ENCODE measurements at regions not wholly inside any gene's neighbourhood (a gene's known extent, or its start where the extent isn't known, plus 50 kb on each side); places are given as distances from the start of the nearest gene placed in this dataset.
"Not testable (repeated sequence)": the region's sequence is repeated elsewhere in the genome, so short reads cannot be mapped to it uniquely, and the experiment has no call there.

GRCh38 chr5:105865834-105866233, 1804.9 kb downstream of the EFNA5 start:
- H3K36me3 ChIP-seq (ENCODE audit: insufficient read depth, low read depth, low read length) = no peaks in the 10 kb centered on the region
- H3K9ac ChIP-seq (ENCODE audit: low read depth, low read length) = no peak overlapping the region
- H3K4me3 ChIP-seq (ENCODE audit: low read length) = no peak overlapping the region
- no peaks in the 10 kb centered on the region for H3K27me3 ChIP-seq (ENCODE audit: insufficient read depth, low read length)
- peaks cover 3% of the 10 kb centered on the region; the same call in 1 of the 2 replicates for H3K9me3 ChIP-seq (ENCODE audit: insufficient read depth, low read depth, low read length)
- H3K4me1 ChIP-seq (ENCODE audit: insufficient read depth, low read length) = no peaks in the 10 kb centered on the region
- no peak overlapping the region for H3K27ac ChIP-seq (ENCODE audit: low read length)

DNA sequence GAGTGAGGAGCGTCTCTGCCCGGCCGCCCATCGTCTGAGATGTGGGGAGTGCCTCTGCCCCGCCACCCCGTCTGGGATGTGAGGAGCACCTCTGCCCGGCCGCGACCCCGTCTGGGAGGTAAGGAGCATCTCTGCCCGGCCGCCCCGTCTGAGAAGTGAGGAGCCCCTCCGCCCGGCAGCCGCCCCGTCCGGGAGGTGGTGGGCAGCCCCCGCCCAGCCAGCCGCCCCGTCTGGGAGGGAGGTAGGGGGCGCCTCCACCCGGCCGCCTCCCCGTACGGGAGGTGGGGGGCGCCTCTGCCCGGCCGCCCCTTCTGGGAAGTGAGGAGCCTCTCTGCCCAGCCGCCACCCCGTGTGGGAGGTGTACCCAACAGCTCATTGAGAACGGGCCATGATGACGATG, 1811.4 kb downstream of the EFNA5 start:
- H3K4me3 ChIP-seq (ENCODE audit: low read length); H3K36me3 ChIP-seq (ENCODE audit: insufficient read depth, low read depth, low read length); H3K27ac ChIP-seq (ENCODE audit: low read length); H3K9ac ChIP-seq (ENCODE audit: low read depth, low read length); H3K4me1 ChIP-seq (ENCODE audit: insufficient read depth, low read length); H3K27me3 ChIP-seq (ENCODE audit: insufficient read depth, low read length): not testable (repeated sequence)
- H3K9me3 ChIP-seq (ENCODE audit: insufficient read depth, low read depth, low read length) = peaks cover 13% of the 10 kb centered on the region; the same call in 1 of the 2 replicates

DNA sequence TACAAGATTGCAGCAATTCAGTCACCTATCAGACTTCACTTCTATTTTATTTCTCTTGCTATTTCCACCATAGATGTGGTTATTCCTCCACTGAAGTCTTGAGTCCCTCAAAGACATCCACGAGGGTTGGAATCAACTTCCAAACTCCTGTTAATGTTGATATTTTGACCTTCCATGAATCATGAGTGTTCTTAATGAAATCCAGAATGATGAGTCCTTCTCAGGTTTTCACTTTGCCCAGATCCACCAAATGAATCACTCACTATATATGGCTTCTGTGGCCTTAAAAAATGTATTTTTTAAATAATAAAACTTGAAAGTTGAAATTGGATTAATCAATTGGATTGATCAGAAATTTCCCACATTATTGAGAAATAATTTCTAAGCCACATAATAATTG, 1821.0 kb downstream of the EFNA5 start:
- Histone ChIP-seq H3K4me3 (ENCODE audit: low read length) (no peak overlapping the region), H3K36me3 (ENCODE audit: insufficient read depth, low read depth, low read length) (no peaks in the 10 kb centered on the region), H3K4me1 (ENCODE audit: insufficient read depth, low read length) (no peaks in the 10 kb centered on the region), H3K9ac (ENCODE audit: low read depth, low read length) (no peak overlapping the region), H3K27me3 (ENCODE audit: insufficient read depth, low read length) (no peaks in the 10 kb centered on the region), H3K9me3 (ENCODE audit: insufficient read depth, low read depth, low read length) (no peaks in the 10 kb centered on the region), H3K27ac (ENCODE audit: low read length) (no peak overlapping the region)

DNA sequence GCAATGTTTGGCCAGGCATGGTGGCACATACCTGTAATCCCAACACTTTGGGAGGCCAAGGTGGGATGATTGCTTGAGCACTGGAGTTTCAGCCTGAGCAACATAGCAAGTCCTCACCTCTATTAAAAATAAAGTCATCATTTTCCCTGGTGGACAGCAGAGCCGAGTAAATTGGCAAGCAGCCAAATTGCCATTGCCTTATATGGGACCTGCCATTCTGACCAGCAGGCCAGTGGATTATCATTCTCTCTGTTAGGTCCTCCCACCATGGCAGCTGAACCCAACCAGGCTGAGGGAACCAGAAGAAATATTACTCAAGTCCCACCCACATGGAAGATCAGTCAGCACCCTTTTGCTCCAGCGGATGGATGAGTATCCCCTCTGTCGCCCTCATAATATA, 1829.9 kb downstream of the EFNA5 start:
- H3K4me3 ChIP-seq (ENCODE audit: low read length) = no peak overlapping the region

GRCh38 chr5:105836887-105837286, 1833.8 kb downstream of the EFNA5 start:
- Histone ChIP-seq H3K27me3 (ENCODE audit: insufficient read depth, low read length) (no peaks in the 10 kb centered on the region), H3K27ac (ENCODE audit: low read length) (no peak overlapping the region), H3K36me3 (ENCODE audit: insufficient read depth, low read depth, low read length) (no peaks in the 10 kb centered on the region), H3K4me3 (ENCODE audit: low read length) (no peak overlapping the region), H3K9ac (ENCODE audit: low read depth, low read length) (no peak overlapping the region), H3K9me3 (ENCODE audit: insufficient read depth, low read depth, low read length) (no peaks in the 10 kb centered on the region), H3K4me1 (ENCODE audit: insufficient read depth, low read length) (no peaks in the 10 kb centered on the region)

More for the DNA sequence above, 1829.9 kb downstream of the EFNA5 start:
- Histone ChIP-seq H3K9me3 (ENCODE audit: insufficient read depth, low read depth, low read length) (no peaks in the 10 kb centered on the region), H3K9ac (ENCODE audit: low read depth, low read length) (no peak overlapping the region), H3K27me3 (ENCODE audit: insufficient read depth, low read length) (no peaks in the 10 kb centered on the region), H3K4me1 (ENCODE audit: insufficient read depth, low read length) (no peaks in the 10 kb centered on the region), H3K36me3 (ENCODE audit: insufficient read depth, low read depth, low read length) (no peaks in the 10 kb centered on the region), H3K27ac (ENCODE audit: low read length) (no peak overlapping the region)

DNA sequence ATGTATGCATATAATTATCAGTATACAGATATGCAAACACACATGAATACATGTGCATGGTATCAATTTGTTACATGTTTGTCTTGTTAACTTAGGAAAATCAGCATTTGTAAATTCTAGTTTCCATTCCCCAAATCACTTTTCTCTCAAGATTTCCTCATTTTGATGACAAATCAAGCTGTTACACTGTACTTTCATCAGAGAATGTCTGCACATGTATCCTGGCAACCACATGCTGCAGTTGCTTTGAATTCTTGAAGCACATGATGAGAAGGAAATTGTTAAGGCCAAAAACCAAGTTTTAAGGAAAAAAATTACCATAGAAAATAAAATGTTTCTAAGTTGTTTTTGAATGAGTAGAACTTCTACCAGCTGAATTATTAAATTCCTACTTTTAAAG, 1834.5 kb downstream of the EFNA5 start:
- no peaks in the 10 kb centered on the region for H3K4me1 ChIP-seq (ENCODE audit: insufficient read depth, low read length)
- H3K27me3 ChIP-seq (ENCODE audit: insufficient read depth, low read length) = no peaks in the 10 kb centered on the region
- H3K9me3 ChIP-seq (ENCODE audit: insufficient read depth, low read depth, low read length) = no peaks in the 10 kb centered on the region
- no peaks in the 10 kb centered on the region for H3K36me3 ChIP-seq (ENCODE audit: insufficient read depth, low read depth, low read length)
- H3K9ac ChIP-seq (ENCODE audit: low read depth, low read length) = no peak overlapping the region
- H3K4me3 ChIP-seq (ENCODE audit: low read length) = no peak overlapping the region
- H3K27ac ChIP-seq (ENCODE audit: low read length) = no peak overlapping the region

DNA sequence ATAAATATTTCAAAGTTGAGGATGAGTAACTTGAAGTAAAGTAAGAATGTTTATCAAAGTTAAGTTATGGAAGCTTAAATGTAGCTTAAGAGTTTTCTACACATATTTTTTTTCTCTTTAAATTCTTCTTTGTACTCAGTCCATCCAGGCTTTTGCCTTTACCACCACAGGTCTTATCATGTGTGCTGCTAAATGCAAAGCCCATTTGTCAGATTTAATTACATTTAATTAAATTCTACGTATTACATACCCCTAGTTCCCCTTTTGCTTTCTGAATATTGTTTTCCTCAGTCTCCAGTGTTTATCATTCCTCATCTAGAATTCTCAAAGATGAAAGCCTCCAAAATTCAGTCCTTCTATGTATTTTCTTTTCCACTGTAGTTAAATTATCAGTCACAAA, 1841.9 kb downstream of the EFNA5 start:
- Histone ChIP-seq H3K4me1 (ENCODE audit: insufficient read depth, low read length) (no peaks in the 10 kb centered on the region), H3K9me3 (ENCODE audit: insufficient read depth, low read depth, low read length) (no peaks in the 10 kb centered on the region), H3K9ac (ENCODE audit: low read depth, low read length) (no peak overlapping the region), H3K27me3 (ENCODE audit: insufficient read depth, low read length) (no peaks in the 10 kb centered on the region), H3K4me3 (ENCODE audit: low read length) (no peak overlapping the region), H3K27ac (ENCODE audit: low read length) (no peak overlapping the region), H3K36me3 (ENCODE audit: insufficient read depth, low read depth, low read length) (no peaks in the 10 kb centered on the region)

DNA sequence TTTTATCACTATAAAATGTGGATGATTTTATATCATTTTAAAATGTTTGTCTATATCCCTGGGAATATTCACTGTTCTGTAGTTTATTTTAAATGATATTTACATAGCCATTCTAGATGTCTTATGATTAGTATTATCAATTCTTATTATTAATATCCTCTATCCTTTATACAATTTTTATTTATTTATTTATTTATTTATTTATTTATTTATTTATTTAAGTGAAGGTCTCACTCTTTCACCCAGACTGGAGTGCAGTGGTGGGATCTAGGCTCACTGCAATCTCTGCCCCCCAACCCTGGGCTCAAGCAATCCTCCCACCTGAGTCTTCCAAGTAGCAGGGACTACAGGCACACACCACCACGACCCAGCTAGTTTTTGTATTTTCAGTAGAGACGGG, 1848.9 kb downstream of the EFNA5 start:
- Histone ChIP-seq H3K36me3 (ENCODE audit: insufficient read depth, low read depth, low read length) (no peaks in the 10 kb centered on the region), H3K27me3 (ENCODE audit: insufficient read depth, low read length) (no peaks in the 10 kb centered on the region), H3K4me3 (ENCODE audit: low read length) (no peak overlapping the region), H3K9ac (ENCODE audit: low read depth, low read length) (no peak overlapping the region), H3K4me1 (ENCODE audit: insufficient read depth, low read length) (no peaks in the 10 kb centered on the region), H3K9me3 (ENCODE audit: insufficient read depth, low read depth, low read length) (no peaks in the 10 kb centered on the region), H3K27ac (ENCODE audit: low read length) (no peak overlapping the region)

- Histone ChIP-seq H3K36me3 (ENCODE audit: insufficient read depth, low read depth, low read length) (no peaks in the 10 kb centered on the region), H3K4me1 (ENCODE audit: insufficient read depth, low read length) (no peaks in the 10 kb centered on the region), H3K4me3 (ENCODE audit: low read length) (no peak overlapping the region), H3K27me3 (ENCODE audit: insufficient read depth, low read length) (no peaks in the 10 kb centered on the region), H3K27ac (ENCODE audit: low read length) (no peak overlapping the region), H3K9ac (ENCODE audit: low read depth, low read length) (no peak overlapping the region), H3K9me3 (ENCODE audit: insufficient read depth, low read depth, low read length) (no peaks in the 10 kb centered on the region)
Observed at GRCh38 chr5:105817914-105818313, 1852.8 kb downstream of the EFNA5 start.

DNA sequence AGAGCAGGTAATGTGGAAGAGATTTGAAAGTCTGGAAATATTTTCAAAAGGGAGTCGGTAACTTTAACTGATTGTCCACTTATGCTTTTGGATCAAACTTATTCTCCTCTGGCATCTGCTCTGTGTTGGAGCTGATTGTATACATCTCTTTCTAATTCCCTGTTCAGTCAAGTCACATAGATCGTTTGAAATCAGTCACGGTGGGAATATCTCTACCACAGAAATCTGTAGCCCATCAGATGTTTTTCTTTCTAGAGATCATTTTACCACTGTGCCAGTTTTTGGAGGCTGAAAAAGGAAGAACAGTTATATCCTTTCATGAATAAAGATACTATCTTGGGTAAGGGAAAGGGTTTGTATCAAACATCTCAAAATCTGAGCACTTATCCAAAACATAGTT, 1853.3 kb downstream of the EFNA5 start:
- Histone ChIP-seq H3K36me3 (ENCODE audit: insufficient read depth, low read depth, low read length) (no peaks in the 10 kb centered on the region), H3K4me3 (ENCODE audit: low read length) (no peak overlapping the region), H3K4me1 (ENCODE audit: insufficient read depth, low read length) (no peaks in the 10 kb centered on the region), H3K27me3 (ENCODE audit: insufficient read depth, low read length) (no peaks in the 10 kb centered on the region), H3K9me3 (ENCODE audit: insufficient read depth, low read depth, low read length) (no peaks in the 10 kb centered on the region), H3K27ac (ENCODE audit: low read length) (no peak overlapping the region), H3K9ac (ENCODE audit: low read depth, low read length) (no peak overlapping the region)

DNA sequence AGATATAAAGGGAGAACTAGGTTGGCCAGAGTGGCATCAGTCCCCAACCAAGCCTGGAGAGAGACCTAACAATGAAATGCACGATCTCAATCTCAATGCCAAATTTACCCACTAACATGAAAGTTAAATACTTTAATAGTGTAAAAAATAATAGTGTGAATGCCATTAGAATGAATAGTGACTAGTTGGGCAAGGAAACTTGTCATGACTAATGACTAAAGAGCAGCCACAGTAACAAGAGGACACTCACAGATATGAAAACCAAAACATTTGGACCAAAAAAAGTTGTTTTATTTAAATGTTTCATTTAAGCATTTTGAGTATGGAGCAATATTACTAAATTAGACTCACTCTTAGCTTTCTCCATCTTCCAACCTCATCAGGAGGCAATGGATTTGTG, 1853.8 kb downstream of the EFNA5 start:
- H3K9ac ChIP-seq (ENCODE audit: low read depth, low read length) = no peak overlapping the region
- H3K27ac ChIP-seq (ENCODE audit: low read length) = no peak overlapping the region
- no peaks in the 10 kb centered on the region for H3K36me3 ChIP-seq (ENCODE audit: insufficient read depth, low read depth, low read length)
- H3K4me3 ChIP-seq (ENCODE audit: low read length) = no peak overlapping the region
- H3K27me3 ChIP-seq (ENCODE audit: insufficient read depth, low read length) = no peaks in the 10 kb centered on the region
- H3K9me3 ChIP-seq (ENCODE audit: insufficient read depth, low read depth, low read length) = no peaks in the 10 kb centered on the region
- no peaks in the 10 kb centered on the region for H3K4me1 ChIP-seq (ENCODE audit: insufficient read depth, low read length)

GRCh38 chr5:105812304-105812703, 1858.4 kb downstream of the EFNA5 start:
- no peaks in the 10 kb centered on the region for H3K27me3 ChIP-seq (ENCODE audit: insufficient read depth, low read length)
- no peak overlapping the region for H3K27ac ChIP-seq (ENCODE audit: low read length)
- H3K4me1 ChIP-seq (ENCODE audit: insufficient read depth, low read length) = peaks cover 4% of the 10 kb centered on the region; the same call in 1 of the 2 replicates
- H3K9me3 ChIP-seq (ENCODE audit: insufficient read depth, low read depth, low read length) = no peaks in the 10 kb centered on the region
- H3K36me3 ChIP-seq (ENCODE audit: insufficient read depth, low read depth, low read length) = no peaks in the 10 kb centered on the region
- no peak overlapping the region for H3K9ac ChIP-seq (ENCODE audit: low read depth, low read length)
- H3K4me3 ChIP-seq (ENCODE audit: low read length) = no peak overlapping the region

GRCh38 chr5:105807951-105808350, 1862.8 kb downstream of the EFNA5 start:
- Histone ChIP-seq H3K27me3 (ENCODE audit: insufficient read depth, low read length) (no peaks in the 10 kb centered on the region), H3K4me1 (ENCODE audit: insufficient read depth, low read length) (peaks cover 4% of the 10 kb centered on the region; the same call in 1 of the 2 replicates), H3K4me3 (ENCODE audit: low read length) (no peak overlapping the region), H3K9me3 (ENCODE audit: insufficient read depth, low read depth, low read length) (peaks cover 12% of the 10 kb centered on the region; the same call in 1 of the 2 replicates), H3K9ac (ENCODE audit: low read depth, low read length) (no peak overlapping the region), H3K27ac (ENCODE audit: low read length) (no peak overlapping the region), H3K36me3 (ENCODE audit: insufficient read depth, low read depth, low read length) (no peaks in the 10 kb centered on the region)

Data from iPS-20b (cell line).